GM21367 (cell line): ENCODE measurements at regions not wholly inside any gene's neighbourhood (a gene's known extent, or its start where the extent isn't known, plus 50 kb on each side); places are given as distances from the start of the nearest gene placed in this dataset.
"Not testable (repeated sequence)": the region's sequence is repeated elsewhere in the genome, so short reads cannot be mapped to it uniquely, and the experiment has no call there.

Experiments
- ATAC-seq: cut with Tn5 transposase; IDR thresholded peaks from one replicate; pipeline ENCODE4 v1.9.1; 2021; ENCODE audit not compliant: unreplicated experiment

GRCh38 chr2:144027593-144027992 lies 492.3 kb downstream of the ZEB2 start:
- ATAC-seq = no peak

GRCh38 chr2:144026753-144027152 lies 493.2 kb downstream of the ZEB2 start:
- no peak for ATAC-seq

- no peak for ATAC-seq
Measured at GRCh38 chr2:144020047-144020446, 499.9 kb downstream of the ZEB2 start.

GRCh38 chr2:144015655-144016245 lies 504.2 kb downstream of the ZEB2 start:
- no peak for ATAC-seq

GRCh38 chr2:144015036-144015435 lies 504.9 kb downstream of the ZEB2 start:
- no peak for ATAC-seq

- no peak for ATAC-seq
Measured at GRCh38 chr2:144014103-144014502, 505.8 kb downstream of the ZEB2 start.

- ATAC-seq = no peak
Measured at GRCh38 chr2:144012304-144012703, 507.6 kb downstream of the ZEB2 start.

- ATAC-seq = no peak
Measured at GRCh38 chr2:144011553-144011952, 508.4 kb downstream of the ZEB2 start.

- no peak for ATAC-seq
Measured at GRCh38 chr2:144011098-144011497, 508.8 kb downstream of the ZEB2 start.

GRCh38 chr2:144010096-144010836 lies 509.7 kb downstream of the ZEB2 start:
- ATAC-seq = no peak

- no peak for ATAC-seq
Measured at GRCh38 chr2:144006139-144006538, 513.8 kb downstream of the ZEB2 start.

GRCh38 chr2:144004742-144005141 lies 515.2 kb downstream of the ZEB2 start:
- ATAC-seq = no peak

- ATAC-seq = no peak
Measured at GRCh38 chr2:144003460-144004075, 516.4 kb downstream of the ZEB2 start.

GRCh38 chr2:143996974-143997373 lies 522.9 kb downstream of the ZEB2 start:
- no peak for ATAC-seq

- ATAC-seq = no peak
Measured at GRCh38 chr2:143994961-143995360, 525.0 kb downstream of the ZEB2 start.

GRCh38 chr2:143991596-143991995 lies 528.3 kb downstream of the ZEB2 start:
- not testable (repeated sequence) for ATAC-seq

GRCh38 chr2:143988082-143988481 lies 531.8 kb downstream of the ZEB2 start:
- no peak for ATAC-seq

GRCh38 chr2:143981428-143981827 lies 538.5 kb downstream of the ZEB2 start:
- no peak for ATAC-seq

GRCh38 chr2:143977356-143977755 lies 542.6 kb downstream of the ZEB2 start:
- ATAC-seq = no peak

- no peak for ATAC-seq
Measured at GRCh38 chr2:143975216-143975615, 544.7 kb downstream of the ZEB2 start.

GRCh38 chr2:143974262-143974661 lies 545.7 kb downstream of the ZEB2 start:
- ATAC-seq = no peak

- ATAC-seq = no peak
Measured at GRCh38 chr2:143968860-143969259, 551.1 kb downstream of the ZEB2 start.
